ENCODE measurements at regions not wholly inside any gene's neighbourhood (a gene's known extent, or its start where the extent isn't known, plus 50 kb on each side); places are given as distances from the start of the nearest gene placed in this dataset.
A peak's percentile ranks its signal among the peaks of the same experiment; 100 is the strongest.
"Not testable (repeated sequence)": the region's sequence is repeated elsewhere in the genome, so short reads cannot be mapped to it uniquely, and the experiment has no call there.

DNA sequence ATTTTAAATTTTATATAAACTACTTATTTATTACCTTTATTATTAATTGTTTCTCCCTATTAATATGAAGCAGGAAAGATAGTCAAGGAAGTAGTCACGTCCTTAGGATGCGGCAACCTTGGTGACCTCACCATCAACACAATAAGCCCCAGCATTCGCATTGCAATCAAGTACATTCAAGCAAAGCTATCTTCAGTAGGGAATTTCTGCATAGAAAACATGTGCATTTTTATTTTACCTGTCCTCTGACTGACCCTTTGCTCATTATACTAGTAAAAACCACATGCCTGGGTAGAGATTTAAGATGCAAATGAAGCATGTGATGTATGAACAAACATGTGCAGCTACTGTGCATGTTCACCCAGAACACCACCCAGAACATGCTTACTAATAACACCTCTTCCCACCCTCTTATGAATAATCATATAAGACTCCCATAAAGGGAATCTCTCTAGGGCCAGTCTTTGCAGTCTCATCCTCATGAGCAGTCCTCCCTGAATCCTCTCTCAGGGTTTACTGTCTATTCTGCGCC is 869.6 kb downstream of the TAF11L14 start:
- no peak overlapping the region for H3K4me3 ChIP-seq (ENCODE audit: low read depth, low read length)
- H3K27ac ChIP-seq (ENCODE audit: low read depth, low read length) = no peak overlapping the region
- no CpG with 5 or more reads among the region's 4 CpGs for WGBS (ENCODE audit: insufficient coverage)
- DNase-seq (ENCODE audit: low read depth in 4 of 6, low spot score in 6 of 6) = no peak
- no peaks in the 10 kb centered on the region for H3K27me3 ChIP-seq (ENCODE audit: control insufficient read depth, insufficient read depth, low read length)
- no peaks in the 10 kb centered on the region for H3K4me1 ChIP-seq (ENCODE audit: control insufficient read depth, insufficient read depth, low read length)
- H3K9me3 ChIP-seq (ENCODE audit: control insufficient read depth, insufficient read depth, low read length) = no peaks in the 10 kb centered on the region
- H3K36me3 ChIP-seq (ENCODE audit: control insufficient read depth, insufficient read depth, low read length) = no peaks in the 10 kb centered on the region

DNA sequence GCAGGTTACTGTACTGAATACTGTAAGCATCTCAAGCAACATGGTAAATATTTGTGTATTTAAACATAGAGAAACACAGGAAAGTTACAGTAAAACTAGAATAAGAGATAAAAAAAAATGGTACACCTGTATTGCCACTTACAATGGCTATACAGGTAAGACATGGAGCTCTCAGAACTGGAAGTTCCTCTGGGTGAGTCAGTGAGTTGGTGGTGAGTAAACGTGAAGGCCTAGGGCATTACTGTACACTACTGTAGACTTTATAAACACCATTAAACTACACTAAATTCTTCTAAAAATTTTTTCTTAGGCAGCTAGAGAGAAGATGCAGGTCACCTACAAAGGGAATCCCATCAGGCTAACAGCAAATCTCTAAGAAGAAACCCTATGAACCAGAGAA is 872.9 kb downstream of the TAF11L14 start:
- H3K27ac ChIP-seq (ENCODE audit: low read depth, low read length) = no peak overlapping the region
- H3K4me3 ChIP-seq (ENCODE audit: low read depth, low read length) = no peak overlapping the region
- DNase-seq (ENCODE audit: low read depth in 4 of 6, low spot score in 6 of 6) = no peak
- H3K27me3 ChIP-seq (ENCODE audit: control insufficient read depth, insufficient read depth, low read length) = no peaks in the 10 kb centered on the region
- H3K36me3 ChIP-seq (ENCODE audit: control insufficient read depth, insufficient read depth, low read length) = no peaks in the 10 kb centered on the region
- H3K9me3 ChIP-seq (ENCODE audit: control insufficient read depth, insufficient read depth, low read length) = no peaks in the 10 kb centered on the region
- WGBS (ENCODE audit: insufficient coverage) = no CpG with 5 or more reads among the region's 1 CpG
- no peaks in the 10 kb centered on the region for H3K4me1 ChIP-seq (ENCODE audit: control insufficient read depth, insufficient read depth, low read length)

DNA sequence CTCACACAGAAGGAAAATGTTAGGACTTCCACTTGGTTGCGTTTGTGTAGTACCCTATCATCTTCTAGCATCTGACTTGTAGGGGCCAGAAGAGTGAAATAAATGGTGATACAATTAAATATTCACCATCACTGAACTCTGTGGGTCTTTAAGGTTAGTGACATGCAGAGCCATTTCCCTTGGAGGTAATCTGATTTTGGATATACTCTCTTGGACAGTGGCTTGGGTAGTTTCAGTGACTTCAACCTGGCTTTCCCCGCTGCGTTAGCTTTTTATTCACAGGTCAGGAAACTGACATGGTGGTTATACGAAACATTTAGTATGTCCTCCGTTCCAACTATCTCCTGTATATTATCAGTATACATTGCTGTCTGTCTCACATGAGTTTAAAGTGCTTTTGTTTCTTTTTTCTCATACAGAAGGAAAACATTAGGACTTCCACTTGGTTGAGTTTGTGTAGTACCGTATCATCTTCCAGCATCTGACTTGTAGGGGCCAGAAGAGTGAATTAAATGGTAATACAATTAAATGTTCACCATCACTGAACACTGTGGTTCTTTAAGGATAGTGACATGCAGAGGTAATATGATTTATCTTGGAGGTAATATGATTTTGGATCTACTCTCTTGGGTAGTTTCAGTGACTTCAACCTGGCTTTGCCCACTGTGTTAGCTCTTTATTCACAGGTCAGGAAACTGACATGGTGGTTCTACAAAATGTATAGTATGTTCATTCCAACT is 883.6 kb downstream of the TAF11L14 start:
- no CpG with 5 or more reads among the region's 6 CpGs for WGBS (ENCODE audit: insufficient coverage)
- no peak for DNase-seq (ENCODE audit: low read depth in 4 of 6, low spot score in 6 of 6)

DNA sequence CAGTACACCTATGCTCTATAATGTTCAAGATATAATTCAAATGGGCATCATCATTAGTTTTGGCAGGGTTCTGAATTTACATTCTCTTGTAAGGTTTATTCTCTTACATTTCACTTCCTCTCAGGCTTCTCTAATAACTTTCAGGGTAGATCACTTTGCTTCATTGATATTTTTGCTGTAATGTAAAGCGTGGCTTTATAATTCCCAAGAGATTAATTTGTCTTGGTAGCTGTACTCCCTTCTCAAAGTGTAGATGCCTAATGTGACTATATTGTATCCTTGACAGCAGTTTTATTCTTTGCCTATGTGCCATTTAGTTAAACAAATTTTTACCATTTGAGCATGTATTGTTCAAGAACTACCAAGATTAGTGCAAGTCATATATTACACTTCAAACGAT is 889.1 kb downstream of the TAF11L14 start:
- Histone ChIP-seq H3K4me1 (ENCODE audit: control insufficient read depth, insufficient read depth, low read length) (no peaks in the 10 kb centered on the region), H3K27me3 (ENCODE audit: control insufficient read depth, insufficient read depth, low read length) (no peaks in the 10 kb centered on the region), H3K27ac (ENCODE audit: low read depth, low read length) (no peak overlapping the region), H3K36me3 (ENCODE audit: control insufficient read depth, insufficient read depth, low read length) (no peaks in the 10 kb centered on the region), H3K4me3 (ENCODE audit: low read depth, low read length) (no peak overlapping the region), H3K9me3 (ENCODE audit: control insufficient read depth, insufficient read depth, low read length) (no peaks in the 10 kb centered on the region)
- WGBS (ENCODE audit: insufficient coverage) = no CpG with 5 or more reads among the region's 2 CpGs
- peak in 1 of 6 donors; percentile 12 for DNase-seq (ENCODE audit: low read depth in 4 of 6, low spot score in 6 of 6)

More for the DNA sequence above, 883.6 kb downstream of the TAF11L14 start:
- Histone ChIP-seq H3K9me3 (ENCODE audit: control insufficient read depth, insufficient read depth, low read length) (no peaks in the 10 kb centered on the region), H3K4me3 (ENCODE audit: low read depth, low read length) (no peak overlapping the region), H3K27me3 (ENCODE audit: control insufficient read depth, insufficient read depth, low read length) (no peaks in the 10 kb centered on the region), H3K27ac (ENCODE audit: low read depth, low read length) (no peak overlapping the region), H3K4me1 (ENCODE audit: control insufficient read depth, insufficient read depth, low read length) (no peaks in the 10 kb centered on the region), H3K36me3 (ENCODE audit: control insufficient read depth, insufficient read depth, low read length) (no peaks in the 10 kb centered on the region)

DNA sequence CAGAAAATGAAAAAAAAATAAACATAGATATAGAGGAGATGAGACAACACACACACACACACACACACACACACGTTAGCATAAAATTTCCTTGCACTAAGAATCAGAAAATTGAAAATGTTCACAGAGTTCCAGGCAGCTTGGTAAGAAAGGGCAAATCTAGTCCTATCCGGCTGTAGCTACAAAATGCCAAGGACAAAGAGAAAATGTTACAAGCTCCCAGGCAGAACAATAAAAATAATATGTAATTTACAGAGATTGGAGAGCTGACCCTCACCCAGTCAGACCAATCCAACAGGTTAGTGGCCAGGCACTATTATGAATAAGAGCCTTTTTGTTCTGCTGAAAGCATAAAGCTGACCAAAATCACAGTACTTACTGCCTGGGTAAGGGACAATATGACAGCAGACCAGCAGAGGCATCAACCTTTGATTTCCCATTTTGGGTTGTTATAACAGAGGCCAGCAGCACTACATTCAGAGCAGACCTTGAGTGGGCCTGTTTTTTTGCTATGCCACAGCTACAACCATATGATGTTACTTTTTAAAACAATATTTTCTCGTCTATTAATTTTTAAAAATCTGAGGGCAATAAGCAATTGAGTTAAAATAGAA is 892.6 kb downstream of the TAF11L14 start:
- H3K36me3 ChIP-seq (ENCODE audit: control insufficient read depth, insufficient read depth, low read length) = no peaks in the 10 kb centered on the region
- no peak overlapping the region for H3K27ac ChIP-seq (ENCODE audit: low read depth, low read length)
- H3K27me3 ChIP-seq (ENCODE audit: control insufficient read depth, insufficient read depth, low read length) = no peaks in the 10 kb centered on the region
- no peaks in the 10 kb centered on the region for H3K4me1 ChIP-seq (ENCODE audit: control insufficient read depth, insufficient read depth, low read length)
- no peak for DNase-seq (ENCODE audit: low read depth in 4 of 6, low spot score in 6 of 6)
- H3K4me3 ChIP-seq (ENCODE audit: low read depth, low read length) = no peak overlapping the region
- H3K9me3 ChIP-seq (ENCODE audit: control insufficient read depth, insufficient read depth, low read length) = no peaks in the 10 kb centered on the region
- WGBS (ENCODE audit: insufficient coverage) = no CpG with 5 or more reads among the region's 3 CpGs

DNA sequence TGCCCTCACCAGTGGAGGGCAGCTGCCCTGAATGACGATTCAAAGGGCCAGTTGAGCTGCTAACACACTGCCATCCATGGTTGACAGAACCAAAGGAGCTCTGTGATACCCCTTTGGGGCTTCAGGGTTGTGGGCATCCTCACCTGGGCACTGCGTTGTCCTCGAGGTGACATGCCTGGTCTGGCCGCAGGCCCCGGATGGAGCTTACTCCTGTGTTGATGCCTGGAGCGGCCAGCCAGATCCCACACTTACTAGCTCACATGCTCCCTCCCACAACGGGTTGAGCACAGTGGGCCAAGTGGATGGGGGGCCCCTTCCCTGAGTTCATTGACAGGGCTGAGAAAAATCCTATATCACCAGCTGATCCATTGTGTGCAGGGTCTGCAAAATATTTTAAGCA is 898.9 kb downstream of the TAF11L14 start:
- WGBS (ENCODE audit: insufficient coverage) = 91% methylated on average over 4 of the region's 7 CpGs
- no peaks in the 10 kb centered on the region for H3K9me3 ChIP-seq (ENCODE audit: control insufficient read depth, insufficient read depth, low read length)
- H3K27ac ChIP-seq (ENCODE audit: low read depth, low read length) = no peak overlapping the region
- no peaks in the 10 kb centered on the region for H3K4me1 ChIP-seq (ENCODE audit: control insufficient read depth, insufficient read depth, low read length)
- H3K27me3 ChIP-seq (ENCODE audit: control insufficient read depth, insufficient read depth, low read length) = no peaks in the 10 kb centered on the region
- DNase-seq (ENCODE audit: low read depth in 4 of 6, low spot score in 6 of 6) = no peak
- no peaks in the 10 kb centered on the region for H3K36me3 ChIP-seq (ENCODE audit: control insufficient read depth, insufficient read depth, low read length)
- no peak overlapping the region for H3K4me3 ChIP-seq (ENCODE audit: low read depth, low read length)

DNA sequence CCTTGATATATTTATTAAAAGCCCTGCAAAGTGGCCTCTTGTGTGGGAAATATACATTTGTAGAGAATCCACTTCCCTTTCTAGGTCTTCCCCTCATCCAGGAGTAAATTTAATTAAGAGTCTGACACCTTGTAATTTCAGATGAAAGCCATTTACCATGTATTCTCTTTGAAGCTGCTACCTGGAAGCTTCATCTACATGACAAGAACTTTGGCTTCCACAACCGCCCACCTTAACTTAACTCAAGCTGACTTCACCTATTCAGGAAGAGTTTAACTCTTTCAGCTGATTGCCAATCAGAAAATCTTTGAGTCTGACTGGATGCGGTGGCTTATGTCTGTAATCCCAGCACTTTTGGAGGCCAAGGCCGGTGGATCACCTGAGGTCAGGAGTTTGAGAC is 899.9 kb downstream of the TAF11L14 start:
- no peak for DNase-seq (ENCODE audit: low read depth in 4 of 6, low spot score in 6 of 6)
- no peak overlapping the region for H3K4me3 ChIP-seq (ENCODE audit: low read depth, low read length)
- H3K27me3 ChIP-seq (ENCODE audit: control insufficient read depth, insufficient read depth, low read length) = no peaks in the 10 kb centered on the region
- WGBS (ENCODE audit: insufficient coverage) = 89% methylated on average over 2 of the region's 3 CpGs
- H3K27ac ChIP-seq (ENCODE audit: low read depth, low read length) = no peak overlapping the region
- no peaks in the 10 kb centered on the region for H3K9me3 ChIP-seq (ENCODE audit: control insufficient read depth, insufficient read depth, low read length)
- H3K4me1 ChIP-seq (ENCODE audit: control insufficient read depth, insufficient read depth, low read length) = no peaks in the 10 kb centered on the region
- H3K36me3 ChIP-seq (ENCODE audit: control insufficient read depth, insufficient read depth, low read length) = no peaks in the 10 kb centered on the region

DNA sequence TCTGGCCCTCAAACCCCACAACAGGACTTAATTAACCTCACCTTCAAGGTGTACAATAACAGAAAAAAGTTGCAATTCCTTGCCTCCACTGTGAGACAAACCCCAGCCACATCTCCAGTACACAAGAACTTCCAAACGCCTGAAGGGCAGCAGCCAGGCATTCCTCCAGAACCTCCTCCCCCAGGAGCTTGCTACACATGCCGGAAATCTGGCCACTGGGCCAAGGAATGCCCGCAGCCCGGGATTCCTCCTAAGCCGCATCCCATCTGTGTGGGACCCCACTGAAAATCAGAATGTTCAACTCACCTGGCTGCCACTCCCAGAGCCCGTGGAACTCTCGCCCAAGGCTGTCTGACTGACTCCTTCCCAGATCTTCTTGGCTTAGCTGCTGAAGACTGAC is 901.5 kb downstream of the TAF11L14 start:
- H3K36me3 ChIP-seq (ENCODE audit: control insufficient read depth, insufficient read depth, low read length); H3K9me3 ChIP-seq (ENCODE audit: control insufficient read depth, insufficient read depth, low read length); H3K4me1 ChIP-seq (ENCODE audit: control insufficient read depth, insufficient read depth, low read length); H3K27ac ChIP-seq (ENCODE audit: low read depth, low read length); H3K27me3 ChIP-seq (ENCODE audit: control insufficient read depth, insufficient read depth, low read length); H3K4me3 ChIP-seq (ENCODE audit: low read depth, low read length); DNase-seq (ENCODE audit: low read depth in 4 of 6, low spot score in 6 of 6): not testable (repeated sequence)
- 100% methylated on average over 4 of the region's 7 CpGs for WGBS (ENCODE audit: insufficient coverage)

DNA sequence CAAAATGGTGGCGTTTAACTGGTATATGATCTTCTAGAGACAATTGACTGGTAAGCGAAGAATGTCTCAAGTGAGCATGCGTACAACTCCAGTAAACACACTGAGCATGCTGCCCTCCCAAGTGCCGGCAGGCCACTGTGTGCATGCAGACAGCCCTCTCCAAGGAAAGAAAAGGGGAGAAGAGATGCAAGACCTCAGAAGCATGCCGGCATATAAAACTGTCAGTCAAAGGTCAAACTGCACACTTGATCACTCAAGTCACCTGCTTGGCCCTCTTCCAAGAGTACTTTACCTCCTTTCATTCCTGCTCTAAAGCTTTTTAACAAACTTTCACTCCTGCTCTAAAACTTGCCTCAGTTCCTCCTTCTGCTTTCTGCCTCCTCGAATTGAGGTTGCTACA is 910.2 kb downstream of the TAF11L14 start:
- no peaks in the 10 kb centered on the region for H3K27me3 ChIP-seq (ENCODE audit: control insufficient read depth, insufficient read depth, low read length)
- WGBS (ENCODE audit: insufficient coverage) = 76% methylated on average over 5 of the region's 6 CpGs
- H3K9me3 ChIP-seq (ENCODE audit: control insufficient read depth, insufficient read depth, low read length) = peaks cover 4% of the 10 kb centered on the region
- no peak overlapping the region for H3K27ac ChIP-seq (ENCODE audit: low read depth, low read length)
- H3K4me1 ChIP-seq (ENCODE audit: control insufficient read depth, insufficient read depth, low read length) = no peaks in the 10 kb centered on the region
- H3K4me3 ChIP-seq (ENCODE audit: low read depth, low read length) = no peak overlapping the region
- H3K36me3 ChIP-seq (ENCODE audit: control insufficient read depth, insufficient read depth, low read length) = no peaks in the 10 kb centered on the region
- no peak for DNase-seq (ENCODE audit: low read depth in 4 of 6, low spot score in 6 of 6)

DNA sequence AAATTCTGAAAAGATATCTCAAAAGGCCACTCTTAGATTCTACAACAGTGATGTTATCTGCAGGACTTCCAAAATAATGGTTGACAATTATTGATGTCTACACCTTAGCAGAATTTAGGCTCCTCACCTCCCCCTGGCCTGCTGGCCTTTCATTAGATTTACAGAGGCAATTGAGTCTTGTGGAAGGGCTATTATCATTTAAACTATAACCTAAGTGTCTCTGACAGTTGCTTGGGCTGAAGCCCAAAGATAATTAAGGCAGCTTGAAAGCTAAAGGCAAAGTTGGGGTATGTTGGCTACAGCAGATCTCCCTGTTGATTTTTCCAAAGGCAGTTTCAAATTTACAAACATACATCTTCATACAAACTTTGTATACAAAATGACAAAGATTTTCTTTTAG is 912.3 kb downstream of the TAF11L14 start:
- no peaks in the 10 kb centered on the region for H3K4me1 ChIP-seq (ENCODE audit: control insufficient read depth, insufficient read depth, low read length)
- no peaks in the 10 kb centered on the region for H3K36me3 ChIP-seq (ENCODE audit: control insufficient read depth, insufficient read depth, low read length)
- peaks cover 4% of the 10 kb centered on the region for H3K9me3 ChIP-seq (ENCODE audit: control insufficient read depth, insufficient read depth, low read length)
- no peaks in the 10 kb centered on the region for H3K27me3 ChIP-seq (ENCODE audit: control insufficient read depth, insufficient read depth, low read length)
- no peak for DNase-seq (ENCODE audit: low read depth in 4 of 6, low spot score in 6 of 6)
- H3K4me3 ChIP-seq (ENCODE audit: low read depth, low read length) = no peak overlapping the region
- no peak overlapping the region for H3K27ac ChIP-seq (ENCODE audit: low read depth, low read length)

Measured in spinal cord (tissue), 9 donors.